Gastroesophageal sphincter (tissue), 4 donors: ENCODE measurements at regions not wholly inside any gene's neighbourhood (a gene's known extent, or its start where the extent isn't known, plus 50 kb on each side); places are given as distances from the start of the nearest gene placed in this dataset.

Experiments used
- ATAC-seq: fragments of 150-250 bp; one replicate; pipeline ENCODE4 v1.9.1; 2016; ENCODE audit warnings: mild to moderate bottlenecking, moderate library complexity
- H3K27ac ChIP-seq, 4 donors: fragments of 200-600 bp; sonication (generic) in 3 of 4; 1 replicate in 3 of 4; 2 replicates in 1 of 4; pipeline ENCODE4 v1.5.1; 2016 to 2019
- H3K27me3 ChIP-seq: fragments of 200-600 bp; sonication (generic); one replicate; pipeline ENCODE4 v1.5.1; 2019
- H3K36me3 ChIP-seq, 2 donors: fragments of 200-600 bp; sonication (generic); one replicate each; pipeline ENCODE4 v1.5.1; 2019; ENCODE audit warnings: control low read depth in 1 of 2
- H3K4me1 ChIP-seq, 3 donors: fragments of 200-600 bp; sonication (generic); 1 replicate in 2 of 3; 2 replicates in 1 of 3; pipeline ENCODE4 v1.5.1; 2016 to 2019; ENCODE audit warnings: control low read depth in 2 of 3
- H3K4me3 ChIP-seq, 2 donors: fragments of 200-600 bp; sonication (generic); one replicate each; pipeline ENCODE4 v1.5.1; 2019; ENCODE audit warnings: mild to moderate bottlenecking in 1 of 2, moderate library complexity in 1 of 2
- H3K9me3 ChIP-seq, 3 donors: fragments of 200-600 bp; sonication (generic); one replicate each; pipeline ENCODE4 v1.5.1; 2017 to 2019; ENCODE audit warnings: control low read depth in 2 of 3
- CTCF ChIP-seq, 4 experiments: fragments of 200-600 bp in 2 of 4; fragments of 450-650 bp in 2 of 4; sonication (generic) in 1 of 4; IDR thresholded peaks; one replicate each; pipeline ENCODE4 v1.5.1; 2017 to 2019; ENCODE audit warnings: antibody characterized with exemption in 4 of 4, mild to moderate bottlenecking in 2 of 4, moderate library complexity in 2 of 4
- EP300 ChIP-seq: sonication (generic); formaldehyde crosslinking; IDR thresholded peaks from one replicate; pipeline ENCODE4 v1.6.1; 2017; ENCODE audit warnings: antibody characterized with exemption, mild to moderate bottlenecking
- POLR2A ChIP-seq, 2 donors: fragments of 450-650 bp; IDR thresholded peaks; one replicate each; pipeline ENCODE4 v1.6.1; 2017; ENCODE audit warnings: antibody characterized with exemption in 2 of 2, mild to moderate bottlenecking in 2 of 2, moderate library complexity in 1 of 2
- POLR2AphosphoS5 ChIP-seq: sonication (generic); formaldehyde crosslinking; IDR thresholded peaks from one replicate; pipeline ENCODE4 v1.6.1; 2017; ENCODE audit warnings: antibody characterized with exemption
- WGBS, 2 donors: methylation state at CpG; one replicate each; pipeline ENCODE4 v1.1.5; 2018; ENCODE audit warnings: low coverage in 1 of 2; 5-methylcytosine and 5-hydroxymethylcytosine counted together

- no peak overlapping the region for H3K27ac ChIP-seq
- no peaks in the 10 kb centered on the region for H3K27me3 ChIP-seq
- peaks cover 0 to 15% (median 0%) of the 10 kb centered on the region in 3 donors for H3K9me3 ChIP-seq
- H3K36me3 ChIP-seq, result no peaks in the 10 kb centered on the region
- no peaks in the 10 kb centered on the region for H3K4me1 ChIP-seq
- H3K4me3 ChIP-seq, result no peak overlapping the region
- TF ChIP-seq EP300, result no peak
- TF ChIP-seq POLR2AphosphoS5, result no peak
- no peak for TF ChIP-seq CTCF (IDR thresholded peaks at IDR 0.05)
- no peak for TF ChIP-seq POLR2A (IDR thresholded peaks at IDR 0.05)
- 70 to 85% methylated on average over 4 to 17 of the region's 19 CpGs for whole genome bisulfite sequencing, 2 donors
- ATAC-seq, result no peak
Measured at GRCh38 chr18:46302528-46303485, 198.6 kb downstream of the HAUS1 start.

GRCh38 chr18:46310258-46310657 lies 206.1 kb downstream of the HAUS1 start:
- H3K27me3 ChIP-seq, result no peaks in the 10 kb centered on the region
- TF ChIP-seq CTCF (IDR thresholded peaks at IDR 0.05) (no peak), POLR2AphosphoS5 (no peak), POLR2A (IDR thresholded peaks at IDR 0.05) (no peak), EP300 (no peak)
- 89 to 100% methylated on average over 3 to 4 of the region's 4 CpGs for WGBS, 2 donors
- H3K36me3 ChIP-seq, result no peaks in the 10 kb centered on the region
- no peak for ATAC-seq
- no peak overlapping the region for H3K4me3 ChIP-seq
- no peak overlapping the region for H3K27ac ChIP-seq
- H3K4me1 ChIP-seq, result no peaks in the 10 kb centered on the region
- peaks cover 0 to 20% (median 0%) of the 10 kb centered on the region in 3 donors for H3K9me3 ChIP-seq

GRCh38 chr18:46310675-46311345 lies 206.6 kb downstream of the HAUS1 start:
- Histone ChIP-seq H3K27me3 (no peaks in the 10 kb centered on the region), H3K4me1 (no peaks in the 10 kb centered on the region), H3K4me3 (no peak overlapping the region), H3K36me3 (no peaks in the 10 kb centered on the region), H3K27ac (no peak overlapping the region), H3K9me3 (peaks cover 0 to 20% (median 0%) of the 10 kb centered on the region in 3 donors)
- WGBS, 2 donors, result 80 to 85% methylated on average over 1 to 4 of the region's 9 CpGs
- TF ChIP-seq EP300, result no peak
- TF ChIP-seq POLR2A (IDR thresholded peaks at IDR 0.05), result no peak
- TF ChIP-seq CTCF (IDR thresholded peaks at IDR 0.05), result no peak
- TF ChIP-seq POLR2AphosphoS5, result no peak
- no peak for ATAC-seq

- Histone ChIP-seq H3K27ac (no peak overlapping the region), H3K9me3 (peaks cover 0 to 15% (median 0%) of the 10 kb centered on the region in 3 donors), H3K4me3 (no peak overlapping the region), H3K4me1 (no peaks in the 10 kb centered on the region), H3K36me3 (no peaks in the 10 kb centered on the region), H3K27me3 (no peaks in the 10 kb centered on the region)
- WGBS, 2 donors, result 75 to 86% methylated on average over 1 to 2 of the region's 4 CpGs
- TF ChIP-seq EP300, result no peak
- TF ChIP-seq POLR2AphosphoS5, result no peak
- no peak for TF ChIP-seq POLR2A (IDR thresholded peaks at IDR 0.05)
- TF ChIP-seq CTCF (IDR thresholded peaks at IDR 0.05), result no peak
- ATAC-seq, result no peak
Measured at GRCh38 chr18:46311491-46311890, 207.3 kb downstream of the HAUS1 start.
